Calu3 (cell line): ENCODE measurements at regions not wholly inside any gene's neighbourhood (a gene's known extent, or its start where the extent isn't known, plus 50 kb on each side); places are given as distances from the start of the nearest gene placed in this dataset.

ENCODE experiments used
- BruUV-seq: library from RNA; stranded (reverse); fragments of 400-500 nt; replicated peaks from 2 replicates; lab custom pipeline; 2021; lab: Mats Ljungman, UMichigan
- CTCF ChIA-PET: fragments of 300-600 bp; sonication (Branson Sonifier 250); formaldehyde crosslinking; loops from one replicate; lab custom pipeline; 2022; ENCODE audit warnings: antibody characterized with exemption; lab: Charles Lee
- DNase-seq: peaks from one replicate; pipeline ENCODE4 v3.0.0; 2022
- H3K27ac Mint-ChIP-seq: one replicate; pipeline ENCODE4 v1.8.0; 2022; ENCODE audit warnings: mixed read lengths; ENCODE audit not compliant: unreplicated experiment
- H3K27me3 Mint-ChIP-seq: one replicate; pipeline ENCODE4 v1.8.0; 2022; ENCODE audit warnings: mixed read lengths; ENCODE audit not compliant: unreplicated experiment
- H3K36me3 Mint-ChIP-seq: one replicate; pipeline ENCODE4 v1.8.0; 2022; ENCODE audit warnings: mild to moderate bottlenecking, moderate library complexity, mixed read lengths; ENCODE audit not compliant: insufficient read depth, unreplicated experiment
- H3K4me1 Mint-ChIP-seq: one replicate; pipeline ENCODE4 v1.8.0; 2022; ENCODE audit warnings: mild to moderate bottlenecking, low read depth, mixed read lengths; ENCODE audit not compliant: unreplicated experiment
- H3K4me3 Mint-ChIP-seq: one replicate; pipeline ENCODE4 v1.8.0; 2022; ENCODE audit warnings: mild to moderate bottlenecking, low read depth, moderate library complexity, mixed read lengths; ENCODE audit not compliant: unreplicated experiment
- H3K9me3 Mint-ChIP-seq: one replicate; pipeline ENCODE4 v1.8.0; 2022; ENCODE audit warnings: low read depth, mixed read lengths; ENCODE audit not compliant: unreplicated experiment
- CTCF ChIP-seq: fragments of 200-600 bp; IDR thresholded peaks from one replicate; pipeline ENCODE4 v1.8.0; 2022; ENCODE audit warnings: antibody characterized with exemption; ENCODE audit not compliant: unreplicated experiment
- intact Hi-C: fragments of 100-400 bp; cut with micrococcal nuclease; formaldehyde crosslinking; loops from one replicate; pipeline ENCODE4 v1.10.0; 2022; ENCODE audit not compliant: unreplicated experiment

GRCh38 chr1:232276651-232277050 lies 353.3 kb downstream of the SIPA1L2 start:
- no peaks in the 10 kb centered on the region for H3K36me3 Mint-ChIP-seq
- no peaks in the 10 kb centered on the region for H3K4me1 Mint-ChIP-seq
- TF ChIP-seq CTCF: no peak
- intact Hi-C loops: loop anchor here (10.0 kb wide), 1 partner anchor 348 kb away; no protein-coding TSS in a partner anchor
- H3K4me3 Mint-ChIP-seq: no peak overlapping the region
- CTCF ChIA-PET: no interaction called here
- no peak overlapping the region for H3K27ac Mint-ChIP-seq
- no TSS peak for BruUV-seq
- H3K9me3 Mint-ChIP-seq: peaks cover 4% of the 10 kb centered on the region
- no peak for DNase-seq
- H3K27me3 Mint-ChIP-seq: no peaks in the 10 kb centered on the region

GRCh38 chr1:232274999-232275710 lies 354.8 kb downstream of the SIPA1L2 start:
- no peak for DNase-seq
- no peak for TF ChIP-seq CTCF
- Mint-ChIP-seq H3K4me1 (no peaks in the 10 kb centered on the region), H3K27me3 (no peaks in the 10 kb centered on the region), H3K27ac (no peak overlapping the region), H3K9me3 (peaks cover 3% of the 10 kb centered on the region), H3K4me3 (no peak overlapping the region), H3K36me3 (no peaks in the 10 kb centered on the region)
- intact Hi-C loops: loop anchor here (10.0 kb wide), 1 partner anchor 350 kb away; no protein-coding TSS in a partner anchor
- BruUV-seq: no TSS peak
- CTCF ChIA-PET: no interaction called here

DNA sequence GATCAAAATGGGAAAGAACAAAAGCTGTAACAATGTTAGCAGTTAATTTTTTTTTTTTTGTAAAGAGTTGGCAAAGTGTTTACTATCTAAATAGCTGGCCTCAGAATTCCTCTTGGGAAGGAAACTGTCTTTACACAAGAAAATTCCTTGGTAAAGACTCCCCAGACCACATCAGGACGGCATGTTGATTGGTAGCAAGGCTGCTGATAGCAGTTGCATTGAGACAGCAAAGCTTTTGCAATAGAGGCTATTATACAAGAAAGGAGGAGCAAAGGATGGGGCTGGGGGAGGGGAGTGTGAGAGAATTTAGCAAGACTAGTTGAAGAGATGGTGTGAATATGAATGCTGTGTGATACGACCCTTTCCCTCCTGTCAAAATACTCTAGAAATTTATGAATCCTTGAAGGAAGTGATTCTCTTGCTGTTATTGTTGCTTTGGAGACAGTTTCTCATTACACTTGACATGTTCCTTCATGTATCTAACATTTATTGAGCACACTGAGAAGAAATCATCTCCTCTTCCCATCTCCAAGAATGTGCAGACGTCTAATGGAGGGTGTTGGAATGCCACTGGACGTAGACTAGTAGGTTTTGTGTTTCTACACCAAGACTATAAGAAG lies 355.6 kb downstream of the SIPA1L2 start:
- Mint-ChIP-seq H3K36me3 (no peaks in the 10 kb centered on the region), H3K27ac (no peak overlapping the region), H3K27me3 (no peaks in the 10 kb centered on the region), H3K9me3 (peaks cover 3% of the 10 kb centered on the region), H3K4me1 (no peaks in the 10 kb centered on the region), H3K4me3 (no peak overlapping the region)
- no peak for TF ChIP-seq CTCF
- no peak for DNase-seq
- no TSS peak for BruUV-seq
- intact Hi-C loops: loop anchor here (10.0 kb wide), 1 partner anchor 350 kb away; no protein-coding TSS in a partner anchor
- CTCF ChIA-PET: no interaction called here

DNA sequence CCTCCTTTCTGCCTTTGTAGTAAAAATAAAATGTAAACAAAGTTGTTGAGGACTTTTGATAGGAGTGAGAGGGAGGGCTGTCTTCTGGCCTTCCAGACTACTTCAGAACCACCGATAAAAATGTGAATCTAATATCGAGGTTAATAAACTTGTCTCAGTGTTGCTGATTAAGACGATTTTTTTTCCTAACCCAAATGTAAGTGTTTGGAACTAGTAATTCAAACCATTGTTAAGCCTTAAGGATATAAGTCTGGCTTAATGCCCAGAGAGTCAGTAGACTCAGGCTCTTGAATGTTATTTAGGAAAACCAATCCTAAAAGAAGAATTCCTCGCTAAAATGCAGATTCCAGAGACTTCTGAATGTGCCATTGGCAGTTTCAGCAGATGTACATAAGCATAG lies 356.9 kb downstream of the SIPA1L2 start:
- intact Hi-C loops: loop anchor here (10.0 kb wide), 1 partner anchor 352 kb away; no protein-coding TSS in a partner anchor
- CTCF ChIA-PET: no interaction called here
- no peak overlapping the region for H3K27ac Mint-ChIP-seq
- BruUV-seq: no TSS peak
- H3K36me3 Mint-ChIP-seq: no peaks in the 10 kb centered on the region
- H3K27me3 Mint-ChIP-seq: no peaks in the 10 kb centered on the region
- no peak for DNase-seq
- TF ChIP-seq CTCF: no peak
- no peaks in the 10 kb centered on the region for H3K4me1 Mint-ChIP-seq
- no peak overlapping the region for H3K4me3 Mint-ChIP-seq
- H3K9me3 Mint-ChIP-seq: peaks cover 3% of the 10 kb centered on the region
